Liver (tissue), 3 donors: ENCODE measurements at regions not wholly inside any gene's neighbourhood (a gene's known extent, or its start where the extent isn't known, plus 50 kb on each side); places are given as distances from the start of the nearest gene placed in this dataset.

Experiments used
- CTCF ChIP-seq: fragments of 150-350 bp; IDR thresholded peaks from 2 replicates; pipeline ENCODE4 v1.5.1; 2017; ENCODE audit warnings: improper control_type of control experiment, low read depth, low read length; ENCODE audit not compliant: missing input control
- HNF4G ChIP-seq: IDR thresholded peaks from 2 replicates; pipeline ENCODE4 v1.6.1; 2016; ENCODE audit warnings: antibody characterized with exemption
- MAX ChIP-seq: IDR thresholded peaks from 2 replicates; pipeline ENCODE4 v1.6.1; 2016; ENCODE audit warnings: antibody characterized with exemption
- RAD21 ChIP-seq, 2 donors: IDR thresholded peaks; 2 replicates each; pipeline ENCODE4 v1.6.1; 2016; ENCODE audit warnings: antibody characterized with exemption in 2 of 2, mild to moderate bottlenecking in 2 of 2
- REST ChIP-seq: IDR thresholded peaks from 2 replicates; pipeline ENCODE4 v1.6.1; 2016; ENCODE audit warnings: antibody characterized with exemption, mild to moderate bottlenecking
- SP1 ChIP-seq: IDR thresholded peaks from 2 replicates; pipeline ENCODE4 v1.6.1; 2018; ENCODE audit warnings: antibody characterized with exemption, mild to moderate bottlenecking
- YY1 ChIP-seq: IDR thresholded peaks from 2 replicates; pipeline ENCODE4 v1.6.1; 2016; ENCODE audit warnings: antibody characterized with exemption, mild to moderate bottlenecking
- donor health status: healthy.
- donor health status: healthy.

GRCh38 chr4:149005191-149005590 lies 563.0 kb upstream of the NR3C2 start:
- TF ChIP-seq CTCF (no peak), HNF4G (no peak), SP1 (no peak), YY1 (no peak), RAD21 (IDR thresholded peaks at IDR 0.05) (no peak), REST (no peak), MAX (no peak)
